ENCODE measurements at regions not wholly inside any gene's neighbourhood (a gene's known extent, or its start where the extent isn't known, plus 50 kb on each side); places are given as distances from the start of the nearest gene placed in this dataset.

DNA sequence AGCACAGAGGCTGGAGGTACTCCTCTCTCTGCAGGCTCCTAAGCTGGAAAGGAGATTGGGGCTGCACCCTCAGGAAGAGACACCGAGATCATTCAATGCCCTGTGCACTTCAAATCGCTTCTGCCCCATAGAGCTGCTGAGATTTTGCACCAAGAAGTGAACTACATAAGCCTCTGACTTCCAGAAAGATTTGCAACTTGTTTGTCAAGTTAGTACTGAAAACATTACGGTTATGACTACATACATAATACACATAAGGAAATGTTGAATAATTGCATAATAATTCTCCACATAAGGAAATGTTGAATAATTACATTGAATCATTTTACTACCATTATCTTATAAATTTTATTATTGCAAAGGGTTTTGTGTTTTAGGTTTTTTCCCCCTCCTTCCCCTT lies 120.3 kb upstream of the SASH1 start:
- H3K36me3 ChIP-seq (ENCODE audit: insufficient read depth, low read length): no peaks in the 10 kb centered on the region
- ChIA-PET POLR2A (no interaction called here), CTCF (no interaction called here)
- no peaks in the 10 kb centered on the region for H3K9me3 Mint-ChIP-seq
- no peak overlapping the region for H3K27ac ChIP-seq (ENCODE audit: low read depth in 1 of 2, low read length in 2 of 2)
- intact Hi-C loops (cut with DNase I, micrococcal nuclease): no loop called here
- H3K4me3 Mint-ChIP-seq: no peak overlapping the region
- DNase-seq: no peak
- no peaks in the 10 kb centered on the region for H3K9me3 ChIP-seq (ENCODE audit: control insufficient read depth in 1 of 2, insufficient read depth in 1 of 2, low read length in 2 of 2)
- TF ChIP-seq CTCF (IDR thresholded peaks at IDR 0.05): no peak
- ATAC-seq (ENCODE audit: poor library complexity): no peak
- no peaks in the 10 kb centered on the region for H3K4me1 ChIP-seq (ENCODE audit: insufficient read depth, low read length)
- H3K27ac Mint-ChIP-seq: no peak overlapping the region
- H3K36me3 Mint-ChIP-seq (ENCODE audit: low read depth): no peaks in the 10 kb centered on the region
- H3K4me3 ChIP-seq (ENCODE audit: low read length): no peak overlapping the region
- H3K27me3 Mint-ChIP-seq: peaks cover 69% of the 10 kb centered on the region
- no peaks in the 10 kb centered on the region for H3K4me1 Mint-ChIP-seq (ENCODE audit: low read depth)
- H3K27me3 ChIP-seq (ENCODE audit: control insufficient read depth in 1 of 2, insufficient read depth in 2 of 2, low read length in 2 of 2): peaks cover 6 to 13% of the 10 kb centered on the region in 2 experiments

DNA sequence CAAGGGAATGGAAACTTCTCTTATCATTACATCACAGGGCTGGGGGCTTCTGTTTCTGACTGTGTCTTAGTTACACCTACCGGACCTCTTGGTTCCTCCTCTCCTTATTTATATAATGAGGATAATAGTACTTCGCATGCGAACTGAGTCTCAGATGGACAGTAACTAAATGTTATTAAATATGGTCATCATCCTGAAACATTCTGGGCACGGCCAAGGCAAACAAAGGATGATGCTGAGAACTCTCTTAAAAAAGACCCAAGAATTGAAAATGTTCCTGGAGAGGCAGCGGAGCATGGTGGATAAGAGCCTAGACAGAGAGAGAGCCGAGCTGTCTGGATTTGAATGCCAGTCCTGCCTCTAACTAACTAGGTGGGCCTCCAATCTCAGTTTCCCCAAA lies 119.8 kb upstream of the SASH1 start:
- peaks cover 72% of the 10 kb centered on the region for H3K27me3 Mint-ChIP-seq
- ATAC-seq (ENCODE audit: poor library complexity) (no peak), DNase-seq (no peak)
- Histone ChIP-seq H3K36me3 (ENCODE audit: insufficient read depth, low read length) (no peaks in the 10 kb centered on the region), H3K27me3 (ENCODE audit: control insufficient read depth in 1 of 2, insufficient read depth in 2 of 2, low read length in 2 of 2) (peaks cover 6 to 13% of the 10 kb centered on the region in 2 experiments), H3K9me3 (ENCODE audit: control insufficient read depth in 1 of 2, insufficient read depth in 1 of 2, low read length in 2 of 2) (no peaks in the 10 kb centered on the region), H3K4me1 (ENCODE audit: insufficient read depth, low read length) (no peaks in the 10 kb centered on the region), H3K27ac (ENCODE audit: low read depth in 1 of 2, low read length in 2 of 2) (no peak overlapping the region), H3K4me3 (ENCODE audit: low read length) (no peak overlapping the region)
- H3K4me3 Mint-ChIP-seq: no peak overlapping the region
- no peaks in the 10 kb centered on the region for H3K36me3 Mint-ChIP-seq (ENCODE audit: low read depth)
- intact Hi-C loops (cut with DNase I, micrococcal nuclease): no loop called here
- no peak overlapping the region for H3K27ac Mint-ChIP-seq
- no peak for TF ChIP-seq CTCF (IDR thresholded peaks at IDR 0.05)
- ChIA-PET POLR2A (no interaction called here), CTCF (no interaction called here)
- H3K4me1 Mint-ChIP-seq (ENCODE audit: low read depth): no peaks in the 10 kb centered on the region
- H3K9me3 Mint-ChIP-seq: no peaks in the 10 kb centered on the region

GRCh38 chr6:148223424-148223842 lies 119.2 kb upstream of the SASH1 start:
- H3K27ac Mint-ChIP-seq: no peak overlapping the region
- DNase-seq (no peak), ATAC-seq (ENCODE audit: poor library complexity) (no peak)
- H3K4me1 Mint-ChIP-seq (ENCODE audit: low read depth): no peaks in the 10 kb centered on the region
- H3K4me3 Mint-ChIP-seq: no peak overlapping the region
- no peak for TF ChIP-seq CTCF (IDR thresholded peaks at IDR 0.05)
- Histone ChIP-seq H3K4me3 (ENCODE audit: low read length) (no peak overlapping the region), H3K27ac (ENCODE audit: low read depth in 1 of 2, low read length in 2 of 2) (no peak overlapping the region), H3K36me3 (ENCODE audit: insufficient read depth, low read length) (no peaks in the 10 kb centered on the region), H3K9me3 (ENCODE audit: control insufficient read depth in 1 of 2, insufficient read depth in 1 of 2, low read length in 2 of 2) (no peaks in the 10 kb centered on the region), H3K27me3 (ENCODE audit: control insufficient read depth in 1 of 2, insufficient read depth in 2 of 2, low read length in 2 of 2) (peaks cover 4 to 13% of the 10 kb centered on the region in 2 experiments), H3K4me1 (ENCODE audit: insufficient read depth, low read length) (no peaks in the 10 kb centered on the region)
- intact Hi-C loops (cut with DNase I, micrococcal nuclease): no loop called here
- ChIA-PET CTCF (no interaction called here), POLR2A (no interaction called here)
- peaks cover 71% of the 10 kb centered on the region for H3K27me3 Mint-ChIP-seq
- H3K36me3 Mint-ChIP-seq (ENCODE audit: low read depth): no peaks in the 10 kb centered on the region
- H3K9me3 Mint-ChIP-seq: no peaks in the 10 kb centered on the region

Measured in CD4-positive, alpha-beta T cell (primary cell).